ENCODE measurements at regions not wholly inside any gene's neighbourhood (a gene's known extent, or its start where the extent isn't known, plus 50 kb on each side); places are given as distances from the start of the nearest gene placed in this dataset.

- H4K20me1 ChIP-seq (ENCODE audit: control insufficient read depth, insufficient read depth, low read length, poor library complexity, severe bottlenecking) = no peaks in the 10 kb centered on the region
- Mint-ChIP-seq H3K4me3 (no peak overlapping the region), H3K27ac (no peak overlapping the region), H3K27me3 (no peaks in the 10 kb centered on the region), H3K9me3 (ENCODE audit: insufficient read depth) (peaks cover 4% of the 10 kb centered on the region), H3K4me1 (no peaks in the 10 kb centered on the region)
- H3K9me3 ChIP-seq (ENCODE audit: control extremely low read depth in 1 of 3, control insufficient read depth in 2 of 3, insufficient read depth in 1 of 3, low read length in 2 of 3) = peaks cover 0 to 26% (median 0%) of the 10 kb centered on the region in 3 donors
- H2AFZ ChIP-seq (ENCODE audit: insufficient read depth, low read depth, low read length, poor library complexity, severe bottlenecking) = no peak overlapping the region
- H3K27ac ChIP-seq (ENCODE audit: low read length in 2 of 2) = no peak overlapping the region
- no peaks in the 10 kb centered on the region for H3K36me3 ChIP-seq (replicated peaks in 1 of 2; ENCODE audit: control extremely low read depth in 1 of 2, control insufficient read depth in 1 of 2, extremely low read depth in 1 of 2, insufficient read depth in 2 of 2, low read length in 1 of 2)
- H3K27me3 ChIP-seq (replicated peaks in 1 of 4; ENCODE audit: control extremely low read depth in 1 of 4, control insufficient read depth in 3 of 4, insufficient read depth in 4 of 4, low read length in 3 of 4) = no peaks in the 10 kb centered on the region
- TF ChIP-seq CTCF (IDR thresholded peaks at IDR 0.05) (no peak), EZH2 (IDR thresholded peaks at IDR 0.05; ENCODE audit: borderline replicate concordance, insufficient read depth, low read depth, low read length, poor library complexity, severe bottlenecking) (no peak)
- no peak for DNase-seq
- H3K9ac ChIP-seq (ENCODE audit: low read length) = no peak overlapping the region
- no peaks in the 10 kb centered on the region for H3K4me1 ChIP-seq (ENCODE audit: control insufficient read depth in 2 of 2, insufficient read depth in 2 of 2, low read length in 2 of 2)
- no peaks in the 10 kb centered on the region for H3K79me2 ChIP-seq (ENCODE audit: control insufficient read depth, insufficient read depth, low read length)
- ChIA-PET CTCF (no interaction called here), POLR2A (no interaction called here)
- no peak overlapping the region for H3K4me2 ChIP-seq (replicated peaks; ENCODE audit: low read depth, low read length, poor library complexity, severe bottlenecking)
- intact Hi-C loops (cut with micrococcal nuclease) = no loop called here
- H3K4me3 ChIP-seq (ENCODE audit: control extremely low read depth in 1 of 5, extremely low read depth in 1 of 5, insufficient read depth in 1 of 5, low read depth in 2 of 5, low read length in 4 of 5) = no peak overlapping the region
- WGBS (ENCODE audit: insufficient coverage) = 95% methylated on average over 15 of the region's 15 CpGs
- ATAC-seq (ENCODE audit: low read depth) = no peak
Observed at GRCh38 chr21:30935121-30935888, 53.9 kb upstream of the KRTAP11-1 start.

GRCh38 chr21:30932686-30933085, 51.3 kb upstream of the KRTAP11-1 start:
- Histone ChIP-seq H4K20me1 (ENCODE audit: control insufficient read depth, insufficient read depth, low read length, poor library complexity, severe bottlenecking) (no peaks in the 10 kb centered on the region), H3K4me2 (replicated peaks; ENCODE audit: low read depth, low read length, poor library complexity, severe bottlenecking) (no peak overlapping the region), H3K9ac (ENCODE audit: low read length) (no peak overlapping the region), H3K4me1 (ENCODE audit: control insufficient read depth in 2 of 2, insufficient read depth in 2 of 2, low read length in 2 of 2) (no peaks in the 10 kb centered on the region), H3K27me3 (replicated peaks in 1 of 4; ENCODE audit: control extremely low read depth in 1 of 4, control insufficient read depth in 3 of 4, insufficient read depth in 4 of 4, low read length in 3 of 4) (no peaks in the 10 kb centered on the region), H3K4me3 (ENCODE audit: control extremely low read depth in 1 of 5, extremely low read depth in 1 of 5, insufficient read depth in 1 of 5, low read depth in 2 of 5, low read length in 4 of 5) (no peak overlapping the region), H3K79me2 (ENCODE audit: control insufficient read depth, insufficient read depth, low read length) (no peaks in the 10 kb centered on the region), H3K36me3 (replicated peaks in 1 of 2; ENCODE audit: control extremely low read depth in 1 of 2, control insufficient read depth in 1 of 2, extremely low read depth in 1 of 2, insufficient read depth in 2 of 2, low read length in 1 of 2) (no peaks in the 10 kb centered on the region), H2AFZ (ENCODE audit: insufficient read depth, low read depth, low read length, poor library complexity, severe bottlenecking) (no peak overlapping the region), H3K9me3 (ENCODE audit: control extremely low read depth in 1 of 3, control insufficient read depth in 2 of 3, insufficient read depth in 1 of 3, low read length in 2 of 3) (peaks cover 0 to 25% (median 0%) of the 10 kb centered on the region in 3 donors), H3K27ac (ENCODE audit: low read length in 2 of 2) (no peak overlapping the region)
- Mint-ChIP-seq H3K27me3 (no peaks in the 10 kb centered on the region), H3K27ac (no peak overlapping the region), H3K4me1 (no peaks in the 10 kb centered on the region), H3K4me3 (no peak overlapping the region), H3K9me3 (ENCODE audit: insufficient read depth) (peaks cover 4% of the 10 kb centered on the region)
- CTCF ChIA-PET = no interaction called here
- ATAC-seq (ENCODE audit: low read depth) (no peak), DNase-seq (no peak)
- POLR2A ChIA-PET = no interaction called here
- WGBS (ENCODE audit: insufficient coverage) = no CpG with 5 or more reads among the region's 3 CpGs
- no peak for TF ChIP-seq EZH2 (IDR thresholded peaks at IDR 0.05; ENCODE audit: borderline replicate concordance, insufficient read depth, low read depth, low read length, poor library complexity, severe bottlenecking)
- intact Hi-C loops (cut with micrococcal nuclease) = no loop called here
